NB4 (cell line): ENCODE measurements at regions not wholly inside any gene's neighbourhood (a gene's known extent, or its start where the extent isn't known, plus 50 kb on each side); places are given as distances from the start of the nearest gene placed in this dataset.

Experiments
- DNase-seq: peaks from one replicate; pipeline ENCODE4 v3.0.0; 2010; ENCODE audit warnings: low read depth
- H3K4me3 ChIP-seq: one replicate; pipeline ENCODE4 v1.5.1; 2011; ENCODE audit warnings: mild to moderate bottlenecking, low read depth, low read length, moderate library complexity
- MAX ChIP-seq: IDR thresholded peaks from 2 replicates; pipeline ENCODE4 v1.6.1; 2011; ENCODE audit warnings: low read depth, low read length
- MYC ChIP-seq: IDR thresholded peaks from 2 replicates; pipeline ENCODE4 v1.6.1; 2011; ENCODE audit warnings: low read depth, low read length
- POLR2A ChIP-seq: IDR thresholded peaks from 2 replicates; pipeline ENCODE4 v1.6.1; 2011; ENCODE audit warnings: mild to moderate bottlenecking; ENCODE audit not compliant: insufficient read length; ENCODE audit errors: extremely low read depth
- TF ChIP-seq, protein P1 (sequence below): IDR thresholded peaks from one replicate; pipeline ENCODE4 v1.5.1; 2012; ENCODE audit warnings: low read depth, low read length

- H3K4me3 ChIP-seq: no peak overlapping the region
- peak; percentile 34 for DNase-seq
- no peak for TF ChIP-seq POLR2A
- TF ChIP-seq MYC: no peak
- TF ChIP-seq MAX: no peak
- TF ChIP-seq, protein P1, sequence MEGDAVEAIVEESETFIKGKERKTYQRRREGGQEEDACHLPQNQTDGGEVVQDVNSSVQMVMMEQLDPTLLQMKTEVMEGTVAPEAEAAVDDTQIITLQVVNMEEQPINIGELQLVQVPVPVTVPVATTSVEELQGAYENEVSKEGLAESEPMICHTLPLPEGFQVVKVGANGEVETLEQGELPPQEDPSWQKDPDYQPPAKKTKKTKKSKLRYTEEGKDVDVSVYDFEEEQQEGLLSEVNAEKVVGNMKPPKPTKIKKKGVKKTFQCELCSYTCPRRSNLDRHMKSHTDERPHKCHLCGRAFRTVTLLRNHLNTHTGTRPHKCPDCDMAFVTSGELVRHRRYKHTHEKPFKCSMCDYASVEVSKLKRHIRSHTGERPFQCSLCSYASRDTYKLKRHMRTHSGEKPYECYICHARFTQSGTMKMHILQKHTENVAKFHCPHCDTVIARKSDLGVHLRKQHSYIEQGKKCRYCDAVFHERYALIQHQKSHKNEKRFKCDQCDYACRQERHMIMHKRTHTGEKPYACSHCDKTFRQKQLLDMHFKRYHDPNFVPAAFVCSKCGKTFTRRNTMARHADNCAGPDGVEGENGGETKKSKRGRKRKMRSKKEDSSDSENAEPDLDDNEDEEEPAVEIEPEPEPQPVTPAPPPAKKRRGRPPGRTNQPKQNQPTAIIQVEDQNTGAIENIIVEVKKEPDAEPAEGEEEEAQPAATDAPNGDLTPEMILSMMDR: no peak
Measured at GRCh38 chr20:39909447-39909846, 779.6 kb downstream of the MAFB start.

- TF ChIP-seq, protein P1: no peak
- TF ChIP-seq MYC (no peak), POLR2A (no peak)
- DNase-seq: no peak
- H3K4me3 ChIP-seq: no peak overlapping the region
Measured at GRCh38 chr20:39904476-39905112, 784.4 kb downstream of the MAFB start.

DNA sequence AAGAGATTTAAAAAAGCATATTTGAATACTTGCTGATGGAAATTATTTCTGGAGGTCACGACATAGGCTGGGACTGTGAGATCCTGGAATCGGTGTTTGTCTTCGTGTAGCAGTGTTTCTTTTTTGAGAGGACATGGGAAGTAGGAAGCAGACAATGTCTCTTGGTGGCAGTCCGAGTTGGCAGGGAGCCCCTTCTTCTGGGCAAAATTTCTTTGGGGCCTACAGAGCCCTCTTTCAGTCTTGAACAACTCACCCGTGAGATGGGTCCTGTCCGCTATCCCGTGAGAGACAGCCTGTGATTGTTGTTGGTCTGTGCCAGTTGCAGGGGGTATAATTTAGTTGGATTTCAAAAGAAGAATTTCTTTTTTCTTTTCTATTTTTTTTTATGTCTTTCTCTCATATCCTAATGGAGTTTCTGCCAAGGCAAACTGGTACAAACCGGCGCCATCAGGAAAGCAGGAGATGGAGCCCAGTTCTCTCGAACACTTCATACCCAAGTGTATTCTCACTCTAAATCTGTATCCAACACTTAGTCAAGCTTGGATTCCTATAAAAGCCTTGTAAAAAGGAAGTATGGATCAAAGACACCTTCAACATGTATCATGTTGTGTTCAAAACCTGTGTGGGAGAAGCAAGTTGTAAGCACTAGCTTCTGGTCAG lies 785.1 kb downstream of the MAFB start:
- DNase-seq: no peak
- no peak overlapping the region for H3K4me3 ChIP-seq
- TF ChIP-seq POLR2A (no peak), MYC (no peak), MAX (no peak)
- TF ChIP-seq, protein P1: no peak

DNA sequence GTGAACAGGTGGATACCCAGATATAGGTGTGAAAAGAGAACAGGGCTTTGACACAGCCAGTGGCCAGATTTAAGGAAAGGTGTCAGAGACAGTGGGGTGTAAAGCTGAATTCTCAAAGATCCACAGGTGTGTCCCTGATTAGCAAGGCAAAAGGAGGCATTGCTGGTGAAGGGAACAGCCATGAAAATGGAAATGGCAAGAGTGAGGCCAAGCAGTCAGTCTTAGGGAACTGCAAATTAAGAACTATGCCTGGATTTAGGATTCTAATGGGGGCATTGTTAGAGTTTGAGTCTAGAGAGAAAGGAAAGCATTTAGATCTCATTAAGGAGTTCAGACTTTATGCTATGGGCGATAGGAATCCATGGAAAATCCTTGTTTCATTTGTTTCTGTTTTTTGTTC lies 789.2 kb downstream of the MAFB start:
- DNase-seq: no peak
- TF ChIP-seq MYC (no peak), POLR2A (no peak), MAX (no peak)
- TF ChIP-seq, protein P1: no peak
- H3K4me3 ChIP-seq: no peak overlapping the region

GRCh38 chr20:39898467-39898852 lies 790.6 kb downstream of the MAFB start:
- H3K4me3 ChIP-seq: no peak overlapping the region

More at GRCh38 chr20:39898467-39898852, 790.6 kb downstream of the MAFB start:
- DNase-seq: no peak
- no peak for TF ChIP-seq POLR2A
- no peak for TF ChIP-seq MYC
- TF ChIP-seq, protein P1: no peak
- TF ChIP-seq MAX: no peak
